ENCODE measurements at regions not wholly inside any gene's neighbourhood (a gene's known extent, or its start where the extent isn't known, plus 50 kb on each side); places are given as distances from the start of the nearest gene placed in this dataset.

GRCh38 chr1:14396100-14396499, 202.4 kb upstream of the KAZN start:
- Histone ChIP-seq H3K9me3 (ENCODE audit: control insufficient read depth, low read depth, low read length) (no peaks in the 10 kb centered on the region), H3K9me1 (ENCODE audit: control insufficient read depth, extremely low read depth, insufficient read depth, low read length) (no peaks in the 10 kb centered on the region), H3K27ac (ENCODE audit: control insufficient read depth, insufficient read depth, low read length) (no peak overlapping the region), H3K36me3 (ENCODE audit: control insufficient read depth in 2 of 2, extremely low read depth in 1 of 2, insufficient read depth in 2 of 2, low read length in 2 of 2) (no peaks in the 10 kb centered on the region), H2AFZ (ENCODE audit: control insufficient read depth, low read length) (no peak overlapping the region), H3K9ac (ENCODE audit: control insufficient read depth, extremely low read depth, insufficient read depth, low read length) (no peak overlapping the region), H4K20me1 (ENCODE audit: control insufficient read depth, extremely low read depth, insufficient read depth, low read length) (no peaks in the 10 kb centered on the region), H3K4me2 (ENCODE audit: control insufficient read depth, extremely low read depth, insufficient read depth, low read depth, low read length) (no peak overlapping the region), H3K4me1 (ENCODE audit: control insufficient read depth, extremely low read depth, insufficient read depth, low read length) (no peaks in the 10 kb centered on the region), H3K27me3 (ENCODE audit: control insufficient read depth, extremely low read depth, insufficient read depth, low read length) (no peaks in the 10 kb centered on the region), H3K4me3 (ENCODE audit: control insufficient read depth in 2 of 3, extremely low read depth in 1 of 3, insufficient read depth in 2 of 3, low read depth in 1 of 3, low read length in 3 of 3) (no peak overlapping the region), H3K79me2 (ENCODE audit: control insufficient read depth, insufficient read depth, low read length) (no peaks in the 10 kb centered on the region)
- dilution Hi-C loops (cut with MboI; ENCODE audit: extremely low pct_ligation_motif_present, low sequenced_read_pairs) = no loop called here
- no peak for DNase-seq (ENCODE audit: low read depth, low spot score)
- TF ChIP-seq EZH2 (IDR thresholded peaks at IDR 0.05; ENCODE audit: low read length) = no peak
- TF ChIP-seq CTCF (optimal IDR thresholded peaks at IDR 0.05 in 1 of 3, IDR thresholded peaks at IDR 0.05 in 1 of 3, conservative IDR thresholded peaks at IDR 0.05 in 1 of 3; ENCODE audit: extremely low read depth in 1 of 3, insufficient read depth in 2 of 3, low read length in 3 of 3) = no peak
- no peak for FAIRE-seq

- peak; percentile 20 for FAIRE-seq
- dilution Hi-C loops (cut with MboI; ENCODE audit: extremely low pct_ligation_motif_present, low sequenced_read_pairs) = no loop called here
- no peaks in the 10 kb centered on the region for H3K9me3 ChIP-seq (ENCODE audit: control insufficient read depth, low read depth, low read length)
- no peaks in the 10 kb centered on the region for H4K20me1 ChIP-seq (ENCODE audit: control insufficient read depth, extremely low read depth, insufficient read depth, low read length)
- peak overlapping the region; percentile 30 for H2AFZ ChIP-seq (ENCODE audit: control insufficient read depth, low read length)
- H3K4me1 ChIP-seq (ENCODE audit: control insufficient read depth, extremely low read depth, insufficient read depth, low read length) = peaks cover 3% of the 10 kb centered on the region
- DNase-seq (ENCODE audit: low read depth, low spot score) = no peak
- peak overlapping the region; percentile 4 for H3K4me2 ChIP-seq (ENCODE audit: control insufficient read depth, extremely low read depth, insufficient read depth, low read depth, low read length)
- H3K27ac ChIP-seq (ENCODE audit: control insufficient read depth, insufficient read depth, low read length) = peak overlapping the region; percentile 7
- TF ChIP-seq CTCF (optimal IDR thresholded peaks at IDR 0.05 in 1 of 3, IDR thresholded peaks at IDR 0.05 in 1 of 3, conservative IDR thresholded peaks at IDR 0.05 in 1 of 3; ENCODE audit: extremely low read depth in 1 of 3, insufficient read depth in 2 of 3, low read length in 3 of 3) (no peak), EZH2 (IDR thresholded peaks at IDR 0.05; ENCODE audit: low read length) (no peak)
- H3K9me1 ChIP-seq (ENCODE audit: control insufficient read depth, extremely low read depth, insufficient read depth, low read length) = no peaks in the 10 kb centered on the region
- H3K79me2 ChIP-seq (ENCODE audit: control insufficient read depth, insufficient read depth, low read length) = no peaks in the 10 kb centered on the region
- H3K27me3 ChIP-seq (ENCODE audit: control insufficient read depth, extremely low read depth, insufficient read depth, low read length) = no peaks in the 10 kb centered on the region
- no peak overlapping the region for H3K9ac ChIP-seq (ENCODE audit: control insufficient read depth, extremely low read depth, insufficient read depth, low read length)
- no peak overlapping the region for H3K4me3 ChIP-seq (ENCODE audit: control insufficient read depth in 2 of 3, extremely low read depth in 1 of 3, insufficient read depth in 2 of 3, low read depth in 1 of 3, low read length in 3 of 3)
- no peaks in the 10 kb centered on the region for H3K36me3 ChIP-seq (ENCODE audit: control insufficient read depth in 2 of 2, extremely low read depth in 1 of 2, insufficient read depth in 2 of 2, low read length in 2 of 2)
Observed at GRCh38 chr1:14403961-14404645, 194.4 kb upstream of the KAZN start.
